BJ (cell line): ENCODE measurements at regions not wholly inside any gene's neighbourhood (a gene's known extent, or its start where the extent isn't known, plus 50 kb on each side); places are given as distances from the start of the nearest gene placed in this dataset.
"Not testable (repeated sequence)": the region's sequence is repeated elsewhere in the genome, so short reads cannot be mapped to it uniquely, and the experiment has no call there.

Experiments
- CTCF ChIA-PET: fragments of 350-600 bp; formaldehyde crosslinking; extraction: SDS; loops from one replicate; lab custom pipeline; 2021; ENCODE audit warnings: antibody characterized with exemption, inconsistent platforms; lab: Yijun Ruan, JAX
- POLR2A ChIA-PET: fragments of 300-600 bp; sonication (Branson Sonifier 250); formaldehyde crosslinking; extraction: SDS; loops from one replicate; lab custom pipeline; 2021; ENCODE audit warnings: antibody characterized with exemption; lab: Charles Lee
- DNase-seq: peaks from one replicate; pipeline ENCODE4 v3.0.0-alpha.2; 2011; ENCODE audit warnings: low read depth
- H3K27me3 ChIP-seq: 2 replicates; pipeline ENCODE4 v1.6.0; 2011; ENCODE audit warnings: low read length; ENCODE audit not compliant: control insufficient read depth, insufficient read depth
- H3K36me3 ChIP-seq: 2 replicates; pipeline ENCODE4 v1.5.1; 2011; ENCODE audit warnings: low read length; ENCODE audit not compliant: control insufficient read depth, insufficient read depth
- H3K4me3 ChIP-seq: 2 replicates; pipeline ENCODE4 v1.5.1; 2011; ENCODE audit warnings: low read depth, mild to moderate bottlenecking, control low read depth, low read length
- TF ChIP-seq, protein P1 (sequence below): IDR thresholded peaks from 2 replicates; pipeline ENCODE4 v1.5.1; 2011; ENCODE audit warnings: low read depth, mild to moderate bottlenecking, control low read depth, inconsistent platforms, low read length, moderate library complexity; ENCODE audit not compliant: insufficient read depth

GRCh38 chr2:196515608-196516007, 123.9 kb upstream of the CCDC150 start:
- DNase-seq, result no peak
- CTCF ChIA-PET, result no interaction called here
- no peaks in the 10 kb centered on the region for H3K27me3 ChIP-seq
- TF ChIP-seq, protein P1, sequence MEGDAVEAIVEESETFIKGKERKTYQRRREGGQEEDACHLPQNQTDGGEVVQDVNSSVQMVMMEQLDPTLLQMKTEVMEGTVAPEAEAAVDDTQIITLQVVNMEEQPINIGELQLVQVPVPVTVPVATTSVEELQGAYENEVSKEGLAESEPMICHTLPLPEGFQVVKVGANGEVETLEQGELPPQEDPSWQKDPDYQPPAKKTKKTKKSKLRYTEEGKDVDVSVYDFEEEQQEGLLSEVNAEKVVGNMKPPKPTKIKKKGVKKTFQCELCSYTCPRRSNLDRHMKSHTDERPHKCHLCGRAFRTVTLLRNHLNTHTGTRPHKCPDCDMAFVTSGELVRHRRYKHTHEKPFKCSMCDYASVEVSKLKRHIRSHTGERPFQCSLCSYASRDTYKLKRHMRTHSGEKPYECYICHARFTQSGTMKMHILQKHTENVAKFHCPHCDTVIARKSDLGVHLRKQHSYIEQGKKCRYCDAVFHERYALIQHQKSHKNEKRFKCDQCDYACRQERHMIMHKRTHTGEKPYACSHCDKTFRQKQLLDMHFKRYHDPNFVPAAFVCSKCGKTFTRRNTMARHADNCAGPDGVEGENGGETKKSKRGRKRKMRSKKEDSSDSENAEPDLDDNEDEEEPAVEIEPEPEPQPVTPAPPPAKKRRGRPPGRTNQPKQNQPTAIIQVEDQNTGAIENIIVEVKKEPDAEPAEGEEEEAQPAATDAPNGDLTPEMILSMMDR, result no peak
- H3K4me3 ChIP-seq, result no peak overlapping the region
- no peaks in the 10 kb centered on the region for H3K36me3 ChIP-seq
- POLR2A ChIA-PET, result no interaction called here

GRCh38 chr2:196516564-196516963, 123.0 kb upstream of the CCDC150 start:
- TF ChIP-seq, protein P1, result no peak
- Histone ChIP-seq H3K36me3 (no peaks in the 10 kb centered on the region), H3K27me3 (no peaks in the 10 kb centered on the region), H3K4me3 (no peak overlapping the region)
- POLR2A ChIA-PET, result no interaction called here
- no peak for DNase-seq
- CTCF ChIA-PET, result no interaction called here

- Histone ChIP-seq H3K27me3 (no peaks in the 10 kb centered on the region), H3K4me3 (no peak overlapping the region), H3K36me3 (no peaks in the 10 kb centered on the region)
- DNase-seq, result no peak
- ChIA-PET CTCF (interaction anchor here (1.2 kb wide), 1 partner anchor 67 kb away, joined by 4 read pairs; no protein-coding TSS in a partner anchor), POLR2A (no interaction called here)
- TF ChIP-seq, protein P1, result no peak
Measured at GRCh38 chr2:196520605-196521004, 118.9 kb upstream of the CCDC150 start.

DNA sequence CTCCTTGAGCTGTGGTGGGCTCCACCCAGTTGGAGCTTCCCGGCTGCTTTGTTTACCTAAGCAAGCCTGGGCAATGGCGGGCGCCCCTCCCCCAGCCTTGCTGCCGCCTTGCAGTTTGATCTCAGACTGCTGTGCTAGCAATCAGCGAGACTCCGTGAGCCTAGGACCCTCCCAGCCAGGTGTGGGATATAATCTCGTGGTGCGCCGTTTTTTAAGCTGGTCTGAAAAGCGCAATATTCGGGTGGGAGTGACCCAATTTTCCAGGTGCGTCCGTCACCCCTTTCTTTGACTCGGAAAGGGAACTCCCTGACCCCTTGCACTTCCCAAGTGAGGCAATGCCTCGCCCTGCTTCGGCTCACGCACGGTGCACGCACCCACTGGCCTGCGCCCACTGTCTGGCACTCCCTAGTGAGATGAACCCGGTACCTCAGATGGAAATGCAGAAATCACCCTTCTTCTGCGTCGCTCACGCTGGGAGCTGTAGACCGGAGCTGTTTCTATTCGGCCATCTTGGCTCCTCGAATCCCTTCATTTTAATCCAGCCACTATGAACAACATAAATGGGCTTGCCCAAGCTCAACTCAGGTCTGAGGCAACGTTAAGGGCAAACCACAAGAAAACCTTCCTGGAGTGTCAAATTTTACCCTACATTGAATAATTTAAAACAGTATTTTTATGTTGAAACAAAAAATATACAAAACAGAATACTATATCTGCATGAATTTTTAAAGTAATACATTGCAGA, 112.4 kb upstream of the CCDC150 start:
- H3K36me3 ChIP-seq, CTCF ChIA-PET, H3K27me3 ChIP-seq, H3K4me3 ChIP-seq, DNase-seq, POLR2A ChIA-PET: not testable (repeated sequence)

DNA sequence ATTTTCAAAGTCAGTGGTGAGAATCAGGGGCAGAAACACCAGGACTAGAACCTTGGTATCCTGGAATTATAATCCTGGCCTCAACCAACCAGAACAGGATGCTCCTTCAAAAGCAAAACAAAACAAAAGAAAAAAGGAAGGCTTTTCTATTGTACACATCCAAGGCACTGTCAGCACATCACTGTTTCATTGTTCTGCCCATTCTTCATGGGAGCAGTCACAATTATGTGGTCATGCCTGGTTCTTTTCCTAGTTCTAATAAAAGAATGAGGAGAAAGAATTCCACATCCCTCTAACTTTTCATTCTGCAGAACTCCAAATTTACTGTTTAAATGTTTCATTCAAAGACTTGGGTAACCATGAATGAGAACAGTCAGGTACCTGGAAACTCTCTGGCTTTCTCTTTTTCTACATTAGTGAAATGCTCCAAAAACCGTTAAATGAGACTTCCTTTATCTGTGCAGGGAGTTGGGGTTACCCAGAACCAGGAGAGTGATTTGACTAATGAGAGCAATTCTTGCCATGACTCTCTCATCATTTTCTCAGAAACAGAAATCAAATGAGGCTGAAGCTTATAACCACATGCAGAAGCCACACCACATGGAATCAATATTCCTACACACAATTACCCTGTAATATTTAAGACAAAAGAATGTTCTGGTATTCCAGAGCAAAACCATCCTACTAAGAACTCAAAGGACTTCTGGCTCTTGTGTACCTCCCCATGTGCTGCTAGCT, 110.9 kb upstream of the CCDC150 start:
- ChIA-PET POLR2A (no interaction called here), CTCF (no interaction called here)
- no peaks in the 10 kb centered on the region for H3K36me3 ChIP-seq
- DNase-seq, result no peak
- TF ChIP-seq, protein P1, result no peak
- H3K27me3 ChIP-seq, result no peaks in the 10 kb centered on the region
- H3K4me3 ChIP-seq, result no peak overlapping the region
